Spleen (tissue), 11 donors: ENCODE measurements at regions not wholly inside any gene's neighbourhood (a gene's known extent, or its start where the extent isn't known, plus 50 kb on each side); places are given as distances from the start of the nearest gene placed in this dataset.

ENCODE experiments used
- DNase-seq: peaks from one replicate; pipeline ENCODE4 v3.0.0-alpha.2; 2020
- H3K27ac ChIP-seq, 8 donors: fragments of 200-600 bp; sonication (generic) in 7 of 8; 1 replicate in 4 of 8; 2 replicates in 4 of 8; pipeline versions ENCODE4 v1.5.0 to v1.8.0; 2016 to 2021; ENCODE audit warnings: inconsistent platforms in 4 of 8, mild to moderate bottlenecking in 4 of 8, moderate library complexity in 1 of 8
- H3K27me3 ChIP-seq, 7 donors: fragments of 200-600 bp; sonication (generic) in 6 of 7; replicated peaks in 1 of 7; 1 replicate in 4 of 7; 2 replicates in 3 of 7; pipeline versions ENCODE4 v1.5.0 to v1.8.0; 2016 to 2021; ENCODE audit warnings: inconsistent platforms in 3 of 7, mild to moderate bottlenecking in 1 of 7
- H3K36me3 ChIP-seq, 6 donors: fragments of 200-600 bp; sonication (generic) in 5 of 6; 1 replicate in 4 of 6; 2 replicates in 2 of 6; pipeline versions ENCODE4 v1.5.0 to v1.8.0; 2016 to 2021; ENCODE audit warnings: inconsistent platforms in 2 of 6
- H3K4me1 ChIP-seq, 6 donors: fragments of 200-600 bp; sonication (generic) in 5 of 6; 1 replicate in 3 of 6; 2 replicates in 3 of 6; pipeline versions ENCODE4 v1.5.0 to v1.8.0; 2016 to 2021; ENCODE audit warnings: inconsistent platforms in 3 of 6
- H3K4me3 ChIP-seq, 8 donors: fragments of 200-600 bp; sonication (generic) in 7 of 8; 1 replicate in 4 of 8; 2 replicates in 4 of 8; pipeline versions ENCODE4 v1.5.0 to v1.8.0; 2016 to 2021; ENCODE audit warnings: inconsistent platforms in 4 of 8, mild to moderate bottlenecking in 4 of 8, moderate library complexity in 2 of 8
- H3K9me3 ChIP-seq, 8 donors: fragments of 200-600 bp; sonication (generic) in 7 of 8; 1 replicate in 4 of 8; 2 replicates in 4 of 8; pipeline versions ENCODE4 v1.5.0 to v1.8.0; 2016 to 2021; ENCODE audit warnings: inconsistent platforms in 4 of 8
- CTCF ChIP-seq, 11 experiments: fragments of 200-600 bp in 7 of 11; fragments of 450-650 bp in 4 of 11; sonication (generic) in 4 of 11; IDR thresholded peaks in 8 of 11; conservative IDR thresholded peaks in 3 of 11; 1 replicate in 7 of 11; 2 replicates in 4 of 11; pipeline versions ENCODE4 v1.4.0 to v1.8.0; 2016 to 2021; ENCODE audit warnings: antibody characterized with exemption in 11 of 11, inconsistent platforms in 4 of 11, mild to moderate bottlenecking in 1 of 11
- POLR2A ChIP-seq, 3 donors: fragments of 450-650 bp; IDR thresholded peaks; one replicate each; pipeline ENCODE4 v1.5.1; 2017; ENCODE audit warnings: antibody characterized with exemption in 3 of 3, mild to moderate bottlenecking in 1 of 3
- POLR2AphosphoS5 ChIP-seq, 3 donors: sonication (generic); formaldehyde crosslinking; IDR thresholded peaks; one replicate each; pipeline ENCODE4 v1.5.1; 2017; ENCODE audit warnings: antibody characterized with exemption in 3 of 3
- WGBS, 5 donors: extraction: QIAGEN DNeasy Blood & Tissue Kit in 3 of 5; methylation state at CpG; one replicate each; pipeline versions ENCODE4 v1.1.5 to v1.1.7; 2013 to 2018; 5-methylcytosine and 5-hydroxymethylcytosine counted together
- intact Hi-C: fragments of 100-400 bp; cut with DNase I; formaldehyde crosslinking; loops from one replicate; pipeline ENCODE4 v1.15.0; 2023; ENCODE audit warnings: low total_unique reads
- donor health status: healthy with polysubstance abuse.
- donor health status: DM: no; HTN: no; CAD: no; lungs with moderate emphysema.
- donor health status: DM: no; HTN: no; CAD: no.
- donor health status: Bipolar disorder and iron deficiency.
- donor health status: healthy.
- donor health status: DM: no; HTN: no; CAD: no.
- donor health status: DM: yes; HTN: yes; CAD: no.

DNA sequence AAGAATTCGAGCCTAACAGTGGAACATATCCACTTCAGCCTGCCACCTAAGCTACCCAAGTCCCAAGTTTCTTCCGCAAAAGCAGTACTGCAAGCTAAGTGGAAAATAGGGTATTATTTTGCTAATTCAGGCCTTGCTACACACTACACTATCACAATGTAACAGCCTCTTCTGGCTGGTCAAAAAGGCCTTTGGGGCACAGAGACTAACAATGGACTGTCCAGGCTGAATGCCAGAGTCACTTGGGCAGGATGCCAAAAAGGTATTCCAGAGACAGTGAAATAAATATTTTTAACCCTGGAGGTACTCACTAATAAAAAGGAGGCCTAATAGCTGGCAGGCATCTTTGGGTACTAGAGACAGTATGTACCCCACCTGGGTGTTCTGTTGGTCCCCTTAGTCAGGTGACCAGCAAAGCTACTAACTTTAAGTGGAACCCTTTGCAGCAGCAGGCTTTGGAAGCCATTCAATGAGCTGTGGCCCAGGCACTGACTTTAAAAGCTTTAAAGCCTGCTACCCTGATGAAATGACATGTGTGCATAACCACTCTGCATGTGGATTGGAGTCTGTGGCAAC, 692.1 kb downstream of the HTR1B start:
- Histone ChIP-seq H3K27me3 (no peaks in the 10 kb centered on the region), H3K9me3 (no peaks in the 10 kb centered on the region), H3K4me3 (no peak overlapping the region), H3K4me1 (peaks cover 0 to 10% (median 0%) of the 10 kb centered on the region in 6 donors), H3K36me3 (no peaks in the 10 kb centered on the region), H3K27ac (no peak overlapping the region)
- intact Hi-C loops = no loop called here
- TF ChIP-seq POLR2AphosphoS5 (IDR thresholded peaks at IDR 0.05) (no peak), POLR2A (IDR thresholded peaks at IDR 0.05) (no peak), CTCF (IDR thresholded peaks at IDR 0.05 in 8 of 11, conservative IDR thresholded peaks at IDR 0.05 in 3 of 11) (no peak)
- DNase-seq = no peak
- 44 to 64% (median 54%) methylated on average over 2 of the region's 2 CpGs for WGBS, 5 donors

DNA sequence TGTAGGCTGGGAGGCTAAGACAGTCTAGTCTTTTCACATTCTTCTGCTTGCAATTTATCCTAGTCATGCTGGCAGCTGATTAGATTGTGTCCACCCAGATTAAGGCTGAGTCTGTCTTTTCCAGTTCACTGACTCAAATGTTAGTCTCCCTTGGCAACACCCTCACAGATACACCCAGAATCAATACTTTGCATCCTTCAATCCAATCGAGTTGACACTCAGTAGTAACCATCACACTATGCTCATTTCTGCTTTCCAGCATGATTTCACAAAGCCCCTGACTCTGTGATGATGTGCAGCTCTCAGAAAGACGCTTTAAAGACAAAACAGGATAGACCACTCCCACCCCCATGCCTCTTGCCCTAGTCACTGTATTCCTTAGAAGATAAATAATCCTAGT, 693.0 kb downstream of the HTR1B start:
- Histone ChIP-seq H3K36me3 (no peaks in the 10 kb centered on the region), H3K27me3 (no peaks in the 10 kb centered on the region), H3K4me1 (peaks cover 0 to 10% (median 0%) of the 10 kb centered on the region in 6 donors), H3K4me3 (no peak overlapping the region), H3K9me3 (no peaks in the 10 kb centered on the region), H3K27ac (no peak overlapping the region)
- no peak for DNase-seq
- no peak for TF ChIP-seq CTCF (IDR thresholded peaks at IDR 0.05 in 8 of 11, conservative IDR thresholded peaks at IDR 0.05 in 3 of 11)
- no peak for TF ChIP-seq POLR2AphosphoS5 (IDR thresholded peaks at IDR 0.05)
- no peak for TF ChIP-seq POLR2A (IDR thresholded peaks at IDR 0.05)
- WGBS, 5 donors = 46 to 64% (median 58%) methylated on average over 2 of the region's 2 CpGs
- intact Hi-C loops = no loop called here

- Histone ChIP-seq H3K36me3 (no peaks in the 10 kb centered on the region), H3K27ac (peak overlapping the region in 2 of 8 donors; percentile 9 to 35), H3K9me3 (no peaks in the 10 kb centered on the region), H3K27me3 (no peaks in the 10 kb centered on the region), H3K4me3 (no peak overlapping the region), H3K4me1 (peaks cover 0 to 10% (median 0%) of the 10 kb centered on the region in 6 donors)
- intact Hi-C loops = no loop called here
- TF ChIP-seq CTCF (IDR thresholded peaks at IDR 0.05 in 8 of 11, conservative IDR thresholded peaks at IDR 0.05 in 3 of 11) (no peak), POLR2A (IDR thresholded peaks at IDR 0.05) (no peak), POLR2AphosphoS5 (IDR thresholded peaks at IDR 0.05) (no peak)
- DNase-seq = no peak
- 14 to 31% (median 21%) methylated on average over 2 of the region's 2 CpGs for WGBS, 5 donors
Measured at GRCh38 chr6:76768556-76768955, 694.7 kb downstream of the HTR1B start.

GRCh38 chr6:76764057-76764456, 691.6 kb upstream of the IMPG1 start:
- Histone ChIP-seq H3K9me3 (peaks cover 0 to 5% (median 0%) of the 10 kb centered on the region in 8 donors), H3K27me3 (no peaks in the 10 kb centered on the region), H3K27ac (no peak overlapping the region), H3K4me1 (peaks cover 0 to 9% (median 0%) of the 10 kb centered on the region in 6 donors), H3K36me3 (no peaks in the 10 kb centered on the region), H3K4me3 (no peak overlapping the region)
- intact Hi-C loops = no loop called here
- TF ChIP-seq POLR2AphosphoS5 (IDR thresholded peaks at IDR 0.05) = no peak
- TF ChIP-seq CTCF (IDR thresholded peaks at IDR 0.05 in 8 of 11, conservative IDR thresholded peaks at IDR 0.05 in 3 of 11) = no peak
- no peak for DNase-seq
- 54 to 68% (median 65%) methylated on average over 2 of the region's 2 CpGs for WGBS, 5 donors
